Rectal smooth muscle tissue (tissue), 1 donor: ENCODE measurements at regions not wholly inside any gene's neighbourhood (a gene's known extent, or its start where the extent isn't known, plus 50 kb on each side); places are given as distances from the start of the nearest gene placed in this dataset.
"Not testable (repeated sequence)": the region's sequence is repeated elsewhere in the genome, so short reads cannot be mapped to it uniquely, and the experiment has no call there.

Experiments
- H3K27ac ChIP-seq: one replicate; pipeline ENCODE4 v1.7.0; 2013; ENCODE audit warnings: low read depth, low read length, inconsistent platforms
- H3K27me3 ChIP-seq: one replicate; pipeline ENCODE4 v1.7.0; 2013; ENCODE audit warnings: low read length; ENCODE audit not compliant: control insufficient read depth, insufficient read depth
- H3K36me3 ChIP-seq: one replicate; pipeline ENCODE4 v1.7.0; 2013; ENCODE audit warnings: low read length; ENCODE audit not compliant: control insufficient read depth, insufficient read depth
- H3K4me1 ChIP-seq: one replicate; pipeline ENCODE4 v1.7.0; 2013; ENCODE audit warnings: low read length; ENCODE audit not compliant: control insufficient read depth, insufficient read depth
- H3K4me3 ChIP-seq: one replicate; pipeline ENCODE4 v1.7.0; 2013; ENCODE audit warnings: low read length
- H3K9ac ChIP-seq: one replicate; pipeline ENCODE4 v1.7.0; 2013; ENCODE audit warnings: low read length

DNA sequence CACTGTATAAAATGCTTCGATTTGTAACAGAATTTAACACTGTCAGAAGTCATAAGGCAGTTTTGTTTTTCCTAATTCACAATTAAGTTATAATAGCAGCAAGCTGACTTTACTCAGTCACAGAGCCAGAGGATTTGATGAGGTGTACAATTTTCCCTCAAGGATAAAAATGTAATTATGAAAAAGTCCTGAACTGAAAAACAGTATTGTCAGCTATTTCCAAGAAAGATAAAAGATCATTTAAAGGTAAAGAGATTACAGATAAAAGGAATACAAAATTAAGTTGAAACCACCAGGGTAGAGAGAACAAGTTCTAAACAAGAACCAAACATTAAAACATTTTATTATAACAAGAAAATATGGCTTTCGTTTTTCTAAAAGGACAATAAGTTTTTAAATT is 86.8 kb upstream of the ZFP42 start:
- no peak overlapping the region for H3K9ac ChIP-seq
- no peak overlapping the region for H3K27ac ChIP-seq
- H3K4me1 ChIP-seq: no peaks in the 10 kb centered on the region
- no peaks in the 10 kb centered on the region for H3K36me3 ChIP-seq
- no peak overlapping the region for H3K4me3 ChIP-seq
- no peaks in the 10 kb centered on the region for H3K27me3 ChIP-seq

DNA sequence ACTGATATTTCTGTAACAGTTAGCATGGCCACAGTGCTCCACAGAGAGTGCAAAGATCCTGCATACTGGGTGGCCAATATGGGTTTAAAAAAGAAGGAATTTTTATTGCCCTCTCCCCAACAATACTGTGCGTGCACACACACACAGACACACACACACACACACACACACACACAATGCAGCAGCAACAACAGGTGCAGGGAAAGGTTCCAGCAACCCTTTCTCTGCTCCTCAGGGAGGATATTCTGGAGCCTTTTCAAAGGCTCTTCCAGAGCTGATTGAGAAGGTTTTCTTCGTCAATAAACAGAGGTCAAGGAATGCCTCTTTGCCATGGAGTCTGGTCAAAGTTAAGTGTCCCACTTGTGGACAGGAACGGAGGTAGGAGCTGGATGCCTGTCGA is 84.8 kb upstream of the ZFP42 start:
- Histone ChIP-seq H3K9ac (no peak overlapping the region), H3K27ac (no peak overlapping the region), H3K27me3 (no peaks in the 10 kb centered on the region), H3K4me1 (no peaks in the 10 kb centered on the region), H3K4me3 (no peak overlapping the region), H3K36me3 (no peaks in the 10 kb centered on the region)

DNA sequence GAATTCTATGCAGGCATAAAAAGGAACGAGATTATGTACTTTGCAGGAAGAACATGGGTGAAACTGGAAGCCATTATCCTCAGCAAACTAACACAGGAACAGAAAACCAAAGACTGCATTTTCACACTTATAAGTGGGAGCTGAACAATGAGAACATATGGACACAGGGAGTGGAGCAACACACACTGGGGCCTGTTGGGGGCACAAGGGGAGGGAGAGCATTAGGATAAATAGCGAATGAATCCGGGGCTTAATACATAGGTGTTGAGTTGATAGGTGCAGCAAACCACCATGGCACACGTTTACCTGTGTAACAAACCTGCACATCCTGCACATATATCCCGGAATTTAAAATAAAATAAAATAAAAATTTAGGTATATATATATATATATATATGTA is 80.2 kb upstream of the ZFP42 start:
- not testable (repeated sequence) for H3K36me3 ChIP-seq, H3K27ac ChIP-seq, H3K4me3 ChIP-seq, H3K27me3 ChIP-seq, H3K4me1 ChIP-seq, H3K9ac ChIP-seq

DNA sequence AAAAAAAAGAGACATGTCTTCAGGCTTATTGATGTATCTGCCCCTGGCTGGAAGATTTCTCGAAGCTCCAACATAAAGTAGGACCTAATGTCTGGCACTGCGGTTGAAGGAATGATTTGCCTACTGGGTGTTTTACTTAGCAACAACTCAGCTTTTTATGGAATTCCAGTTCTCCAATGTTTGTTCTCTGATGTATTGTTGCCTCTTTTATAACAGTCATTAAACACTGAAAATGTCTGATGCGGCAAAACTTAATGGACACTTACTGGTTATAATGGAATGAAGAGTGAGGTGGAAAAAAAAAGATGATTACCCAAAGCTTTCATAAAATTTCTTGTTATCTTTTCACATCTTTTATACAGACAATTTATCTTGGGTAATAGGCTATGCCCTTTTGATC is 75.6 kb upstream of the ZFP42 start:
- H3K4me3 ChIP-seq: no peak overlapping the region
- H3K27ac ChIP-seq: no peak overlapping the region
- H3K36me3 ChIP-seq: no peaks in the 10 kb centered on the region
- no peak overlapping the region for H3K9ac ChIP-seq
- no peaks in the 10 kb centered on the region for H3K27me3 ChIP-seq
- no peaks in the 10 kb centered on the region for H3K4me1 ChIP-seq

DNA sequence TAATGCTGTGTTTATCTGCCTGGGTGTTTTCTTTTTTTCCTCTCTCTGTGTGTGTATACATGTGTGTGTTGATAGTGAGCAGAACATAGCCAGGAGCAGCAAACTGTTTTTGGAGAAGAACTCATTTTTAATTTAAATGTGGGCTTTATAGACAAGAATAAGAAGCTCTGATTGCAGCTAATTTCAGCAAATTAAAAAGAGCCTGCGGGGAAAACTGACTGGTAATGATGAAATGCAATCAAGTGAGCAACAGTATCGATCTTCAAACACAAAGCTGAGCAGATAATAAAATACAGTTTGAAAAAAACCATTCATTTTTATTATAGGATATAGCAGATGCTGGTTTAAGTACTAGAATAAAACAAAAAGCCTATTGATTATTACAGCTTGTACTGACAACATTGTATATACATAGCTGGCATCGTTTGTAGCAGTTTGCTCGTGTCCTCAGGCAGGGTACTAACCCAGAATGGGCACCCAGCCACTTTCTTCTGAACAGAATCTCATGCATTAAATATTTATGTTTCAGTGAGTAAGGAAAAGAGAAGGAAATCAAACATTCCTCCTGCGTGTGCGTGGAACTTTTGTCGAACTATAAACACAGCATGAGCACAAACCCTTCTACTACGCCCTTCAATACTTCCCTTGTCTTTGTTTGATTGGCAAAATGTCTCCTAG is 73.5 kb upstream of the ZFP42 start:
- Histone ChIP-seq H3K4me3 (no peak overlapping the region), H3K4me1 (no peaks in the 10 kb centered on the region), H3K9ac (no peak overlapping the region), H3K36me3 (no peaks in the 10 kb centered on the region), H3K27me3 (no peaks in the 10 kb centered on the region), H3K27ac (no peak overlapping the region)

DNA sequence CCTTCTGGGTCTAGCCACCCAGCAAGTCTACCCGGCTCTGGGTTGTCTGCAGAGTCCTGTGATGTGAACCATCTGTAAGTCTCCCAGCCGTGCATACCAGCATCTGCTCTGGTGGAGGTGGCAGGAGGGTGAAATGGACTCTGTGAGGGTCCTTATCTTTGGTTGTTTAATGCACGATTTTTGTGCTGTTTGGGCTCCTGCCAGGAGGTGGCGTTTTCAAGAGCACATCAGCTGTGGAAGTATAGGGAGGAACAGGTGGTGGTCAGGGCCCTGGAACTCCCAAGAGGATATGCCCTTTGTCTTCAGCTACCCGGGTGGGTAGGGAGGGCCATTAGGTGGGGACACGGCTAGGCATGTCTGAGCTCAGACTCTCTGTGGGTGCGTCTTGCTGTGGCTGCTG is 66.5 kb upstream of the ZFP42 start:
- H3K4me1 ChIP-seq: no peaks in the 10 kb centered on the region
- no peaks in the 10 kb centered on the region for H3K36me3 ChIP-seq
- no peak overlapping the region for H3K4me3 ChIP-seq
- no peaks in the 10 kb centered on the region for H3K27me3 ChIP-seq
- no peak overlapping the region for H3K27ac ChIP-seq
- H3K9ac ChIP-seq: no peak overlapping the region

DNA sequence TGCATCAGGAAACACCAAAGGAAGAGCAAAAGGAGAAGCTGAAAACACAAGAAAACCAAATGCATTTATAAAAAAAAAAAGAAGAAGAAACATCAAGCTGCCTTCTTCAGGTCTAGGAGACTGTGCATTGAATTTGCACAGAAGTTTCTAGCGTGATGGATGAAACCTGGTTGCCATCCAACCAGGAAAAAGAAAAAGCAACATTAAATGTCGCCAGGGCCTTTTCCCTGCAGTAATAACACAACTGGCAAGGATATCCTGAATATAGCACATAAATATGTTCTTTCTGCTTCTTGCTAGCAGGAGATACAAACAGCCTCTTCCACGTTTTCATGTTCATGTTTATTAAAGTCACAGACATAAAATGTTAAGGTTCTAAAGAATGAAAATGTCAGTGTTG is 60.8 kb upstream of the ZFP42 start:
- no peak overlapping the region for H3K27ac ChIP-seq

DNA sequence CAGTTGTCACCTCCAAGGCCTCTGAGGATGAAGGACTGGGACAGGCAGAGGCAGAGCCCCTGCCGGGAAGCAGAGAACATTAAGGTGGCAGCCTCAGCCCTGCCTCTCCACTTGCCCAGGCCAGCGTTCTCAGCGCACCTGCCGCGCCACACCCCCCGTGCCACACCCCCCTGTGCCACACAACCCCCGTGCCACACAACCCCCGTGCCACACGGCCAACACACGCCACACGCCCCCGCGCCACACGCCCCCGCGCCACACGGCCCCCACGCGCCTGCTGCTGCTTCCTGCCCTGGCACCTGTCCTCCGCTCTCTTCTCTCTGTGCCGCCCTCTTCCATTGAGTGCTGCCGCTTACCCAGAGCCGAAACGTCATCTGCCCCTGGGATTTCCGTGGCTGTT is 58.0 kb upstream of the ZFP42 start:
- Histone ChIP-seq H3K36me3 (no peaks in the 10 kb centered on the region), H3K4me3 (no peak overlapping the region), H3K27ac (no peak overlapping the region), H3K4me1 (no peaks in the 10 kb centered on the region), H3K27me3 (no peaks in the 10 kb centered on the region), H3K9ac (no peak overlapping the region)

More for the DNA sequence above, 60.8 kb upstream of the ZFP42 start:
- Histone ChIP-seq H3K4me1 (no peaks in the 10 kb centered on the region), H3K4me3 (no peak overlapping the region), H3K9ac (no peak overlapping the region), H3K36me3 (no peaks in the 10 kb centered on the region), H3K27me3 (no peaks in the 10 kb centered on the region)

DNA sequence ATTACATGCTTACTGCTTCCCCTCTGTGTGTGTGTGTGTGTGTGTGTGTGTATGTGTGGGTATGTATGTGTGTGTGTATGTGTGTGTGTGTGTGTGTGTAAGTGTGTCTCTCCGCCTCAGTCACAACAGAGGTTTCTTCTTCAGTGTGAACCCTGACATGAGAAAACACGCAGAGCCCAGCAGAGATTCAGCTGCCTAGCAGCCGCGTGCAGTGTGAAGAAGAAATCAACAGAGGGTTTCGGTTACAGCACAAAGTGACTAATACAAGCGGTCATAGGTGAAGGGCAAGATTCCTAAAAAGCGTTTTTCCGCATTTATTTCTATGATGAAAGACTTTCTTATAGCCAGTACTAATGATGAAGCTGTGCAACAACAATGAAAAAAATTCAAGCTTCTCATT is 55.3 kb upstream of the ZFP42 start:
- no peaks in the 10 kb centered on the region for H3K36me3 ChIP-seq
- H3K4me1 ChIP-seq: no peaks in the 10 kb centered on the region
- no peak overlapping the region for H3K27ac ChIP-seq
- no peak overlapping the region for H3K4me3 ChIP-seq
- H3K9ac ChIP-seq: no peak overlapping the region
- H3K27me3 ChIP-seq: no peaks in the 10 kb centered on the region

DNA sequence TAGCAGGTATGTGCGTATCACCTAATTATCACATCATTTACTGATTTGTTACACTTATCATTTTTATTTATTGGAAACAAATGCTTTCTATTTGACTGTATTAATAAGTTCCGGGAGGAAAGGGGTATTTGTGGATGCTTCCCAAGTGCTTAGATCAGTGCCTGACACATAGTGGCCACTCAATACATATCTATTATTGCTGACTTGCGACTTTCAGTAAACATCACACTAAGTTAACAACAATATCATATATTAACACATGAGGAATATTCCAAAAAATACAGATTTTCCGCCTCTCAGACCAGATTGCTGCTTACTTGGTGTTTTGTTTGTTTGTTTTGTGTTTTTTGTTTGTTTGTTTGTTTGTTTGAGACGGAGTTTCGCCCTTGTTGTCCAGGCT is 52.6 kb upstream of the ZFP42 start:
- Histone ChIP-seq H3K27ac (no peak overlapping the region), H3K4me1 (no peaks in the 10 kb centered on the region), H3K27me3 (no peaks in the 10 kb centered on the region), H3K4me3 (no peak overlapping the region), H3K36me3 (no peaks in the 10 kb centered on the region), H3K9ac (no peak overlapping the region)

DNA sequence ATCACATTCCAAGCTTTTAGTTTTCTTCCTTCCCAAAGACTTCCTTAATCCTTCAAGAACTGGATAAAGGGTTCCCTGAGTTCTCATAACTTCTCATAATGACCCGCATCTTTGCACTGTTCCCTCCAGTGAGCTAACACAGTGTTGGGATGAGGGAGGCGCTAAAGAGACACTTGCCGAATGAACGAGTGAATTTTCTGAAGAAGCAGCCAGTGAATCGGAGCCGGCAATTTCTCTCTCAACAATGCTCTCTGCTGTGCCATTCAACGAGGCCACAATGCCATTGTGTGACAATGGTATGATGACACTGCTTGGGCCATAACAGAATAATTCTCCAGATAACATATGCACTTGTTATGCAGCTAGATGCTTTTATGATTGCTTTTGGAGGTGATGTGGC is 51.4 kb upstream of the ZFP42 start:
- no peak overlapping the region for H3K9ac ChIP-seq
- no peaks in the 10 kb centered on the region for H3K4me1 ChIP-seq
- H3K4me3 ChIP-seq: no peak overlapping the region
- H3K27ac ChIP-seq: no peak overlapping the region
- no peaks in the 10 kb centered on the region for H3K36me3 ChIP-seq
- H3K27me3 ChIP-seq: no peaks in the 10 kb centered on the region
